HG02763 (cell line): ENCODE measurements at regions not wholly inside any gene's neighbourhood (a gene's known extent, or its start where the extent isn't known, plus 50 kb on each side); places are given as distances from the start of the nearest gene placed in this dataset.
"Not testable (repeated sequence)": the region's sequence is repeated elsewhere in the genome, so short reads cannot be mapped to it uniquely, and the experiment has no call there.

Source experiments
- ATAC-seq: cut with Tn5 transposase; IDR thresholded peaks from one replicate; pipeline ENCODE4 v1.9.1; 2021; ENCODE audit warnings: mild to moderate bottlenecking, moderate library complexity; ENCODE audit not compliant: unreplicated experiment

GRCh38 chr6:121682666-121683065, 247.2 kb downstream of the GJA1 start:
- ATAC-seq = no peak

GRCh38 chr6:121685806-121686205, 250.4 kb downstream of the GJA1 start:
- not testable (repeated sequence) for ATAC-seq

GRCh38 chr6:121686611-121687023, 251.2 kb downstream of the GJA1 start:
- ATAC-seq = no peak

- no peak for ATAC-seq
Observed at GRCh38 chr6:121688974-121689373, 253.5 kb downstream of the GJA1 start.

- no peak for ATAC-seq
Observed at GRCh38 chr6:121691126-121691551, 255.7 kb downstream of the GJA1 start.

GRCh38 chr6:121694389-121694788, 258.9 kb downstream of the GJA1 start:
- no peak for ATAC-seq

- no peak for ATAC-seq
Observed at GRCh38 chr6:121694801-121695251, 259.4 kb downstream of the GJA1 start.

GRCh38 chr6:121695329-121695728, 259.9 kb downstream of the GJA1 start:
- no peak for ATAC-seq

- no peak for ATAC-seq
Observed at GRCh38 chr6:121697921-121698320, 262.5 kb downstream of the GJA1 start.

- ATAC-seq = no peak
Observed at GRCh38 chr6:121698617-121699016, 263.2 kb downstream of the GJA1 start.

GRCh38 chr6:121703129-121703528, 267.7 kb downstream of the GJA1 start:
- ATAC-seq = not testable (repeated sequence)

GRCh38 chr6:121711472-121711871, 276.0 kb downstream of the GJA1 start:
- ATAC-seq = no peak

- ATAC-seq = no peak
Observed at GRCh38 chr6:121717686-121718085, 282.2 kb downstream of the GJA1 start.

GRCh38 chr6:121720867-121721266, 285.4 kb downstream of the GJA1 start:
- ATAC-seq = not testable (repeated sequence)

- no peak for ATAC-seq
Observed at GRCh38 chr6:121723623-121724022, 288.2 kb downstream of the GJA1 start.

- ATAC-seq = no peak
Observed at GRCh38 chr6:121724576-121724975, 289.1 kb downstream of the GJA1 start.

- ATAC-seq = no peak
Observed at GRCh38 chr6:121726596-121726995, 291.1 kb downstream of the GJA1 start.

- no peak for ATAC-seq
Observed at GRCh38 chr6:121730616-121731015, 295.2 kb downstream of the GJA1 start.

GRCh38 chr6:121731381-121731780, 295.9 kb downstream of the GJA1 start:
- ATAC-seq = no peak

- no peak for ATAC-seq
Observed at GRCh38 chr6:121732641-121733040, 297.2 kb downstream of the GJA1 start.

GRCh38 chr6:121733234-121733633, 297.8 kb downstream of the GJA1 start:
- no peak for ATAC-seq

- ATAC-seq = not testable (repeated sequence)
Observed at GRCh38 chr6:121740188-121740587, 304.7 kb downstream of the GJA1 start.

GRCh38 chr6:121743691-121744090, 308.2 kb downstream of the GJA1 start:
- ATAC-seq = no peak
